Colonic mucosa (tissue), 4 donors: ENCODE measurements at regions not wholly inside any gene's neighbourhood (a gene's known extent, or its start where the extent isn't known, plus 50 kb on each side); places are given as distances from the start of the nearest gene placed in this dataset.

ENCODE experiments used
- DNase-seq: peaks from one replicate; pipeline ENCODE4 v3.0.0-alpha.2; 2020
- H3K27ac ChIP-seq: fragments of 200-600 bp; one replicate; pipeline ENCODE4 v1.8.0; 2021
- H3K27me3 ChIP-seq: fragments of 200-600 bp; one replicate; pipeline ENCODE4 v1.8.0; 2021
- H3K36me3 ChIP-seq: fragments of 200-600 bp; one replicate; pipeline ENCODE4 v1.8.0; 2021
- H3K4me1 ChIP-seq: fragments of 200-600 bp; one replicate; pipeline ENCODE4 v1.8.0; 2021; ENCODE audit warnings: mild to moderate bottlenecking
- H3K4me3 ChIP-seq: fragments of 200-600 bp; one replicate; pipeline ENCODE4 v1.8.0; 2021
- H3K9ac ChIP-seq, 2 donors: one replicate each; pipeline ENCODE4 v1.7.0; 2013; ENCODE audit warnings: control low read depth in 2 of 2, low read depth in 2 of 2, low read length in 2 of 2
- H3K9me3 ChIP-seq: fragments of 200-600 bp; one replicate; pipeline ENCODE4 v1.8.0; 2021
- intact Hi-C: fragments of 100-400 bp; cut with DNase I; formaldehyde crosslinking; loops from one replicate; pipeline ENCODE4 v1.14.1; 2022
- TF ChIP-seq, protein P1 (sequence below): fragments of 200-600 bp; IDR thresholded peaks from one replicate; pipeline ENCODE4 v1.8.0; 2022; ENCODE audit warnings: antibody characterized with exemption, mild to moderate bottlenecking
- donor health status: healthy.
- donor health status: DM: no; HTN: no; CAD: no.
- donor health status: DM: no; HTN: no; CAD: no.

DNA sequence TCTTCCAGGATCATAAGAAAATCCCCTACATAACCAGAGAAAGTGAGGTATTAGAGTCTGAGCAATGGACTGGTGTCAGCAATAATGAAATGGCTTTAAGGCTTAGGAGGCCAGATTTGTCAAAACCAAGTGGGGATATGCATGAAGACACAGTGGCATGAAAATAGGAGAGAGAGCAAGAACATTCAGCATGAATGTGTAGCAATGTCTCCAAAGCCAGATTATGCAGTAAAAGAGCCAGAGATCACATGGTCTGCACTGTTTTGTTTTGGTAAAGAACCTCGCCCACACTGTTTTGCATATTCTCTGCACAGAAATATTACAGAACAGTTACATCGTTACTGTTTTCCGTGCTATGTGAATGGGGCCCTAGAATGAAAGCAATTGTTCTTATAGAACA lies 589.4 kb downstream of the PLPP3 start:
- no peak overlapping the region for H3K27ac ChIP-seq
- TF ChIP-seq, protein P1, sequence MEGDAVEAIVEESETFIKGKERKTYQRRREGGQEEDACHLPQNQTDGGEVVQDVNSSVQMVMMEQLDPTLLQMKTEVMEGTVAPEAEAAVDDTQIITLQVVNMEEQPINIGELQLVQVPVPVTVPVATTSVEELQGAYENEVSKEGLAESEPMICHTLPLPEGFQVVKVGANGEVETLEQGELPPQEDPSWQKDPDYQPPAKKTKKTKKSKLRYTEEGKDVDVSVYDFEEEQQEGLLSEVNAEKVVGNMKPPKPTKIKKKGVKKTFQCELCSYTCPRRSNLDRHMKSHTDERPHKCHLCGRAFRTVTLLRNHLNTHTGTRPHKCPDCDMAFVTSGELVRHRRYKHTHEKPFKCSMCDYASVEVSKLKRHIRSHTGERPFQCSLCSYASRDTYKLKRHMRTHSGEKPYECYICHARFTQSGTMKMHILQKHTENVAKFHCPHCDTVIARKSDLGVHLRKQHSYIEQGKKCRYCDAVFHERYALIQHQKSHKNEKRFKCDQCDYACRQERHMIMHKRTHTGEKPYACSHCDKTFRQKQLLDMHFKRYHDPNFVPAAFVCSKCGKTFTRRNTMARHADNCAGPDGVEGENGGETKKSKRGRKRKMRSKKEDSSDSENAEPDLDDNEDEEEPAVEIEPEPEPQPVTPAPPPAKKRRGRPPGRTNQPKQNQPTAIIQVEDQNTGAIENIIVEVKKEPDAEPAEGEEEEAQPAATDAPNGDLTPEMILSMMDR = no peak
- no peak overlapping the region for H3K4me3 ChIP-seq
- no peaks in the 10 kb centered on the region for H3K9me3 ChIP-seq
- no peaks in the 10 kb centered on the region for H3K36me3 ChIP-seq
- no peak overlapping the region for H3K9ac ChIP-seq
- H3K4me1 ChIP-seq = no peaks in the 10 kb centered on the region
- H3K27me3 ChIP-seq = no peaks in the 10 kb centered on the region
- intact Hi-C loops = no loop called here
- no peak for DNase-seq

DNA sequence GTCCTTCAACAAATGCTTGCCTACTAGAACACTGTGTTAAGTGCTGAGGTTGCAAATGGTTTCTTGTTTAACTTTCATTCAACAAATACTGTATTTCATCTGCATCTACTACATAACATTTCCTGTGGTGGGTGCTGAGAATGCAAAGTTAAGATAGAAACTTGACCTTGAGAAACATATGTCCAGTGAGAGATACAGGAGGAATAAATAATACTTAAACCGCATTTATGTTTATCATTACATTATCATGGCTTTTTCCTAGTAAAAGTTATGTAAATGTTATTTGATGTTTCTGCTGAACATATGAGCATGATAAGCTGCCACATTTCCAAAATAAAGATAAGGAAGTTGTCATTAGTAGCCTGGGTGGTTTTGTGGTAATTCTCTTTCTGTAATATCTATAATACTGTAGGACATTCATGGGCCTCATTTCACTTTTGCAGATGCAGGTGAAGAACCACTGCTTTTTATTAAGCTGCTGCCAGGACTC lies 590.4 kb downstream of the PLPP3 start:
- Histone ChIP-seq H3K9ac (no peak overlapping the region), H3K27ac (no peak overlapping the region), H3K4me3 (no peak overlapping the region), H3K36me3 (no peaks in the 10 kb centered on the region), H3K4me1 (no peaks in the 10 kb centered on the region), H3K9me3 (no peaks in the 10 kb centered on the region), H3K27me3 (no peaks in the 10 kb centered on the region)
- TF ChIP-seq, protein P1 = no peak
- intact Hi-C loops = no loop called here
- DNase-seq = no peak

DNA sequence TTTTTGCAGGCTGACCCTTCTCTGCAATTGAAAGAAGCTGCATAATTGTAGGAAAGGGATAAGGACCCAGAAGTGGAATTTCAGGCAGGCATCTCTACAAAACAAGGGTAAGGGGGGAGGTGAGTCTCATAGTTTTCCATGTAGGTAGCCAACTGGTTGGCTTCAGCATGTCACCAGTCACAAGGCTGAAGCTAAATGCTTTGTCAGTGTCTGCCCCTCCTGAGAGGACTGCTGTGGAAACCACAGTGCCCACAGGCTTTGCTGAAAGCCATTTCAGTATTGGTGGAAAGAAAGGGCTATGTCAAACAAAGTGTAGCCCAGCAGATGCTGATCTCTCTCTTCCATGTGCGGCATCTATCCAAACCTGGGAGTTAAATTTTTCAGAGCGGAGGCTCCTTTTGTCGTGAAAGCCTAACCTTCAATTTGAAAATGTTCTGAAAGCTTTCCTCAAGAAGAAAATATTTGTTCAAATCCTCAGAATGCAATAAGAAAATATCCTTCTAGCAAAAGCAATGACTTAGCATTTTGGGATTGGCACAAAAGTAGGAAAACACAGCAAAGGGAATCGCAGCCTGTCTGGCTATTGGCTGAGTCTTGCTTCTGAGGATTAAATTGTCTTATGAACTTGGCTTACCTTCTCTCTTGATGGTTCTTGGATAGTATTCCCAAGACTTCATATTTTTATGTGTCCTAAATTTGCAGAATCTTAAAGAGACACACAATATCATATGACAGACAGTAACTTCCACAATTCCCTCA lies 591.7 kb downstream of the PLPP3 start:
- Histone ChIP-seq H3K9ac (no peak overlapping the region), H3K4me1 (no peaks in the 10 kb centered on the region), H3K4me3 (no peak overlapping the region), H3K27ac (no peak overlapping the region), H3K36me3 (no peaks in the 10 kb centered on the region), H3K27me3 (no peaks in the 10 kb centered on the region), H3K9me3 (no peaks in the 10 kb centered on the region)
- intact Hi-C loops = no loop called here
- TF ChIP-seq, protein P1 = no peak
- DNase-seq = no peak

DNA sequence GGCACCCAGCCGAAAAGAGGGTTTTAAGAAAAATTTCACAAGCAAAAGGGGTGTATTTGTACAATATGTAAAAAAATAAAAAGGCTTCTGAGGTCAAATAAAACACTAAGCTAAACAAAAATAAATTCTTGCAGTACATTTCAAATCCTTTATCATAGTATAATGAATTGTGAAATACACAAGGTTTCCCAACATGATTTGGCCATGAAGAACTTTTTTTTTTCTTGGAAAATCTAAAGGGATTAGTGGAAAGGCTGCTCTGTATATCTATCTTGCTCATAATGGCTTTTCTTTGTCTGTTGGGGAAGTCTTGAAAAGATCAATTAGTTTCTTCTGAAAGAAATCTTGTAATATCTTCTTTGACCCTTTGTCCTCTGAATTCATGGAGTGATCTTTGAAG lies 593.4 kb downstream of the PLPP3 start:
- TF ChIP-seq, protein P1 = no peak
- H3K4me3 ChIP-seq = no peak overlapping the region
- no peaks in the 10 kb centered on the region for H3K36me3 ChIP-seq
- H3K27me3 ChIP-seq = no peaks in the 10 kb centered on the region
- no peak for DNase-seq
- H3K4me1 ChIP-seq = no peaks in the 10 kb centered on the region
- intact Hi-C loops = no loop called here
- H3K9me3 ChIP-seq = no peaks in the 10 kb centered on the region
- H3K9ac ChIP-seq = no peak overlapping the region
- H3K27ac ChIP-seq = no peak overlapping the region

DNA sequence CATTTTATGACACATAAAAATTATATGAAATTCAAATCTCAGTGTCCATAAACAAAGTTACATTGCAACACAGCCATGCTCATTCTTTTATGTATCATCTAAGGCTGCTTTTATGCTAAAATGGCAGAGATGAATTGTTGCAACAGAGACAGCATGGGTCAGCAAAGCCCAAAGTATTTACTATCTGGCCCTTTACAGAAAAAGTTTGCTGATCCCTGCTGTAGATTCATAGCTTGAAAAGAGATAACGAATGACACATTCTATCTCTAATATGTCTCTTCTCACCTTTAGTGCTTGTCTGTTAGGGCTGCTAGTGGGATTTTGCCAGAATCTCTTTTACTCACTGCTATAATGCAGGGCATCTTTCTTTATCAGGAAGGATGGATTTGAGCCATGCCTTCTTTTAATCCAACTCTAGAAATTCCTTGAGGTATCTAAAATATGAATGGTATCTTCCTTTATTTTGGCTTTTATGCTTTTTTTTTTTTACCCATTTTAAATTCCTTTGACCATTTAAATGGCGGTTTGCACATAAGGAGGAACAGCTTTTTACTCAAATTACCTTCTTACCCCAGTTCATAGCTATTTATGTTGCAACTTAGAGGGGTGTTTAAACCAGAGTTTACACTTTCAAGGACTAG lies 598.2 kb downstream of the PLPP3 start:
- Histone ChIP-seq H3K27ac (no peak overlapping the region), H3K27me3 (no peaks in the 10 kb centered on the region), H3K9ac (no peak overlapping the region), H3K4me1 (no peaks in the 10 kb centered on the region), H3K4me3 (no peak overlapping the region), H3K36me3 (no peaks in the 10 kb centered on the region), H3K9me3 (no peaks in the 10 kb centered on the region)
- intact Hi-C loops = no loop called here
- DNase-seq = no peak
- TF ChIP-seq, protein P1 = no peak
